SK-N-SH (cell line): ENCODE measurements at regions not wholly inside any gene's neighbourhood (a gene's known extent, or its start where the extent isn't known, plus 50 kb on each side); places are given as distances from the start of the nearest gene placed in this dataset.

Source experiments
- CTCF ChIA-PET: fragments of 300-600, 350-600 bp; formaldehyde crosslinking; extraction: SDS; loops from one replicate; lab custom pipeline; 2021; lab: Yijun Ruan, JAX
- POLR2A ChIA-PET: fragments of 350-600 bp; sonication (Branson Sonifier 250); formaldehyde crosslinking; extraction: SDS; loops from one replicate; lab custom pipeline; 2020; ENCODE audit warnings: antibody characterized with exemption, inconsistent platforms; lab: Yijun Ruan, JAX
- DNase-seq: peaks from one replicate; pipeline ENCODE4 v3.0.0; 2012
- H2AFZ ChIP-seq: fragments of 200-600 bp; sonication (generic); 2 replicates; pipeline ENCODE4 v1.8.1; 2016; ENCODE audit warnings: antibody characterized with exemption, mild to moderate bottlenecking, low read depth
- H3F3A ChIP-seq: fragments of 200-600 bp; sonication (generic); replicated peaks from 2 replicates; pipeline ENCODE3; 2016; ENCODE audit warnings: antibody characterized with exemption, mild to moderate bottlenecking; ENCODE audit not compliant: insufficient read depth
- H3K27ac ChIP-seq, 2 experiments: fragments of 200-500 bp in 1 of 2; fragments of 200-600 bp in 1 of 2; sonication (Bioruptor generic) in 1 of 2; sonication (generic), shearing (Covaris generic) in 1 of 2; 2 replicates each; pipeline versions ENCODE4 v1.5.1 to v1.6.1; 2014 to 2016; ENCODE audit warnings: low read depth in 2 of 2, inconsistent platforms in 1 of 2, low read length in 1 of 2, mild to moderate bottlenecking in 1 of 2, mixed read lengths in 1 of 2
- H3K27me3 ChIP-seq: fragments of 200-600 bp; sonication (generic), shearing (Covaris generic); 2 replicates; pipeline ENCODE4 v1.6.1; 2016; ENCODE audit warnings: mixed run types; ENCODE audit not compliant: insufficient read depth
- H3K36me3 ChIP-seq, 2 experiments: fragments of 200-500 bp in 1 of 2; fragments of 200-600 bp in 1 of 2; sonication (Bioruptor generic) in 1 of 2; sonication (generic) in 1 of 2; replicated peaks in 1 of 2; 2 replicates each; pipeline versions ENCODE3 to v1.5.1; 2014 to 2016; ENCODE audit warnings: low read length in 1 of 2, mild to moderate bottlenecking in 1 of 2; ENCODE audit not compliant: insufficient read depth in 2 of 2, control insufficient read depth in 1 of 2
- H3K4me1 ChIP-seq, 2 experiments: fragments of 200-500 bp in 1 of 2; fragments of 200-600 bp in 1 of 2; sonication (Bioruptor generic) in 1 of 2; sonication (generic), shearing (Covaris generic) in 1 of 2; 2 replicates each; pipeline versions ENCODE4 v1.5.1 to v1.6.1; 2014 to 2016; ENCODE audit warnings: low read depth in 1 of 2, low read length in 1 of 2, mixed run types in 1 of 2; ENCODE audit not compliant: insufficient read depth in 2 of 2, control insufficient read depth in 1 of 2
- H3K4me2 ChIP-seq: fragments of 200-600 bp; sonication (generic), shearing (Covaris generic); 2 replicates; pipeline ENCODE4 v1.6.1; 2017; ENCODE audit warnings: mixed run types
- H3K4me3 ChIP-seq, 2 experiments: fragments of 200-500 bp in 1 of 2; fragments of 200-600 bp in 1 of 2; sonication (Bioruptor generic) in 1 of 2; sonication (generic), shearing (Covaris generic) in 1 of 2; 2 replicates each; pipeline versions ENCODE4 v1.5.1 to v1.8.1; 2014 to 2016; ENCODE audit warnings: low read depth in 2 of 2, inconsistent platforms in 1 of 2, low read length in 1 of 2, mild to moderate bottlenecking in 1 of 2, mixed read lengths in 1 of 2, moderate library complexity in 1 of 2
- H3K79me2 ChIP-seq: fragments of 200-600 bp; sonication (generic); 2 replicates; pipeline ENCODE4 v1.8.1; 2017; ENCODE audit warnings: mild to moderate bottlenecking; ENCODE audit not compliant: insufficient read depth
- H3K9ac ChIP-seq: fragments of 200-600 bp; sonication (generic); 2 replicates; pipeline ENCODE4 v1.6.1; 2017; ENCODE audit warnings: mixed run types
- H3K9me2 ChIP-seq: fragments of 200-600 bp; sonication (generic); 2 replicates; pipeline ENCODE4 v1.6.1; 2017; ENCODE audit warnings: mixed run types
- H3K9me3 ChIP-seq: fragments of 200-600 bp; sonication (generic); 2 replicates; pipeline ENCODE4 v1.6.1; 2017; ENCODE audit warnings: mixed run types, mild to moderate bottlenecking, moderate library complexity
- H4K20me1 ChIP-seq: fragments of 200-600 bp; sonication (generic); 2 replicates; pipeline ENCODE4 v1.6.1; 2017; ENCODE audit warnings: mild to moderate bottlenecking, mixed run types; ENCODE audit not compliant: insufficient read depth
- ELF1 ChIP-seq: IDR thresholded peaks from 2 replicates; pipeline ENCODE4 v1.4.0; 2012
- FOSL2 ChIP-seq: IDR thresholded peaks from 2 replicates; pipeline ENCODE4 v1.4.0; 2012; ENCODE audit warnings: low read depth, mild to moderate bottlenecking, moderate library complexity, borderline replicate concordance
- GABPA ChIP-seq: IDR thresholded peaks from 2 replicates; pipeline ENCODE4 v1.4.0; 2012; ENCODE audit warnings: low read depth, mild to moderate bottlenecking
- GATA2 ChIP-seq: sonication (generic); formaldehyde crosslinking; IDR thresholded peaks from 2 replicates; pipeline ENCODE4 v1.5.0; 2020; ENCODE audit warnings: mild to moderate bottlenecking, missing genetic modification reagents
- MXI1 ChIP-seq: IDR thresholded peaks from 2 replicates; pipeline ENCODE4 v1.6.1; 2012; ENCODE audit warnings: mild to moderate bottlenecking, low read depth, low read length, improper control_type of control experiment
- NRF1 ChIP-seq: IDR thresholded peaks from 2 replicates; pipeline ENCODE4 v1.6.1; 2012; ENCODE audit warnings: low read depth, mild to moderate bottlenecking, low read length
- RXRA ChIP-seq: IDR thresholded peaks from 2 replicates; pipeline ENCODE4 v1.4.0; 2012; ENCODE audit warnings: low read depth, mild to moderate bottlenecking, borderline replicate concordance
- TAF1 ChIP-seq: IDR thresholded peaks from 2 replicates; pipeline ENCODE4 v1.6.1; 2012; ENCODE audit warnings: low read depth, mild to moderate bottlenecking, low read length, moderate library complexity, borderline replicate concordance
- WGBS: methylation state at CpG from one replicate; pipeline ENCODE4 v1.1.6; 2017; ENCODE audit warnings: low lambda C conversion rate; 5-methylcytosine and 5-hydroxymethylcytosine counted together
- TF ChIP-seq, protein P1 (sequence below): IDR thresholded peaks from 2 replicates; pipeline ENCODE4 v1.4.0; 2012; ENCODE audit warnings: low read depth, borderline replicate concordance
- TF ChIP-seq, protein P2 (sequence below): fragments of 150-350 bp; IDR thresholded peaks from 2 replicates; pipeline ENCODE4 v1.6.1; 2017; ENCODE audit warnings: antibody characterized with exemption, low read length, low read depth, borderline replicate concordance
- TF ChIP-seq, protein P3 (sequence below): fragments of 150-350 bp; IDR thresholded peaks from 2 replicates; pipeline ENCODE4 v1.6.1; 2016; ENCODE audit warnings: mild to moderate bottlenecking, low read depth, low read length
- TF ChIP-seq, protein P4 (sequence below): IDR thresholded peaks from 2 replicates; pipeline ENCODE4 v1.4.0; 2012; ENCODE audit warnings: low read depth
- TF ChIP-seq, protein P5 (sequence below): fragments of 200-600 bp; sonication (generic); IDR thresholded peaks from 2 replicates; pipeline ENCODE4 v1.6.1; 2017; ENCODE audit warnings: antibody characterized with exemption, mild to moderate bottlenecking, moderate library complexity

DNA sequence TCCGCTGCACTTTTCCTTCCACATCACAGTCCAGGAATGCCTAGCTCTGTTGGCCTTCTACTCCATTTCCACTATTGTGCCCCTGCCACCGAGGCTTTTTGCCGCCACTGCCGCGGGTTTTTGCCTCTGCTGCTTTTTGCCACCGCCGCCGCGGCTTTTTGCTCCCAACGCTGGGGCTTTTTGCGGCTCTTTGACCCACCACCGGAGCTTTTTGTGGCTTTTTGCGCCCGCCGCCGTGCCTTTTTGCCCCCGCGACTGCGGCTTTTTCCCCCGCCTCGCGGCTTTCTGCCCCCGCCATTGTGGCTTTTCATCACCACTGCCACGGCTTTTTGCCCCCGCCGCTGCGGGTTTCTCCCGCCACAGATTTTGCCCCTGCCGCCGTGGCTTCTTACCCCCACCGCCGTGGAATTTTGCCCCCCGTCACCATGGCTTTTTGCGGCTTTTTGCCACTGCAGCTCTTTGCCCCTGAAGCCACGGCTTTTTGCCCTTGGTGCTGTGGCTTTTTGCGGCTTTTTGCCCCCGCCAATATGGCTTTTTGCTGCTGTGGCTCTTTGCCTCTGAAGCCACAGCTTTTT, 2798.7 kb upstream of the TEKT4 start:
- Histone ChIP-seq H4K20me1 (no peaks in the 10 kb centered on the region), H3K4me1 (no peaks in the 10 kb centered on the region), H3K4me3 (no peak overlapping the region), H3K9me2 (no peaks in the 10 kb centered on the region), H3F3A (no peaks in the 10 kb centered on the region), H2AFZ (no peak overlapping the region), H3K9me3 (no peaks in the 10 kb centered on the region), H3K79me2 (no peaks in the 10 kb centered on the region), H3K9ac (no peak overlapping the region), H3K4me2 (no peak overlapping the region), H3K27ac (no peak overlapping the region), H3K36me3 (no peaks in the 10 kb centered on the region), H3K27me3 (no peaks in the 10 kb centered on the region; the same call in 1 of the 2 replicates)
- WGBS = 64% methylated on average over 37 of the region's 37 CpGs
- no peak for DNase-seq
- no peak for TF ChIP-seq NRF1
- TF ChIP-seq GATA2 = no peak
- TF ChIP-seq, protein P1, sequence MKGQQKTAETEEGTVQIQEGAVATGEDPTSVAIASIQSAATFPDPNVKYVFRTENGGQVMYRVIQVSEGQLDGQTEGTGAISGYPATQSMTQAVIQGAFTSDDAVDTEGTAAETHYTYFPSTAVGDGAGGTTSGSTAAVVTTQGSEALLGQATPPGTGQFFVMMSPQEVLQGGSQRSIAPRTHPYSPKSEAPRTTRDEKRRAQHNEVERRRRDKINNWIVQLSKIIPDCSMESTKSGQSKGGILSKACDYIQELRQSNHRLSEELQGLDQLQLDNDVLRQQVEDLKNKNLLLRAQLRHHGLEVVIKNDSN = no peak
- no peak for TF ChIP-seq RXRA
- TF ChIP-seq MXI1 = no peak
- no peak for TF ChIP-seq ELF1
- TF ChIP-seq, protein P2, sequence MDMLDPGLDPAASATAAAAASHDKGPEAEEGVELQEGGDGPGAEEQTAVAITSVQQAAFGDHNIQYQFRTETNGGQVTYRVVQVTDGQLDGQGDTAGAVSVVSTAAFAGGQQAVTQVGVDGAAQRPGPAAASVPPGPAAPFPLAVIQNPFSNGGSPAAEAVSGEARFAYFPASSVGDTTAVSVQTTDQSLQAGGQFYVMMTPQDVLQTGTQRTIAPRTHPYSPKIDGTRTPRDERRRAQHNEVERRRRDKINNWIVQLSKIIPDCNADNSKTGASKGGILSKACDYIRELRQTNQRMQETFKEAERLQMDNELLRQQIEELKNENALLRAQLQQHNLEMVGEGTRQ = no peak
- TF ChIP-seq, protein P3, sequence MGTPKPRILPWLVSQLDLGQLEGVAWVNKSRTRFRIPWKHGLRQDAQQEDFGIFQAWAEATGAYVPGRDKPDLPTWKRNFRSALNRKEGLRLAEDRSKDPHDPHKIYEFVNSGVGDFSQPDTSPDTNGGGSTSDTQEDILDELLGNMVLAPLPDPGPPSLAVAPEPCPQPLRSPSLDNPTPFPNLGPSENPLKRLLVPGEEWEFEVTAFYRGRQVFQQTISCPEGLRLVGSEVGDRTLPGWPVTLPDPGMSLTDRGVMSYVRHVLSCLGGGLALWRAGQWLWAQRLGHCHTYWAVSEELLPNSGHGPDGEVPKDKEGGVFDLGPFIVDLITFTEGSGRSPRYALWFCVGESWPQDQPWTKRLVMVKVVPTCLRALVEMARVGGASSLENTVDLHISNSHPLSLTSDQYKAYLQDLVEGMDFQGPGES = no peak
- TF ChIP-seq, protein P4, sequence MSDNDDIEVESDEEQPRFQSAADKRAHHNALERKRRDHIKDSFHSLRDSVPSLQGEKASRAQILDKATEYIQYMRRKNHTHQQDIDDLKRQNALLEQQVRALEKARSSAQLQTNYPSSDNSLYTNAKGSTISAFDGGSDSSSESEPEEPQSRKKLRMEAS = no peak
- no peak for TF ChIP-seq FOSL2
- TF ChIP-seq TAF1 = no peak
- no peak for TF ChIP-seq GABPA
- TF ChIP-seq, protein P5, sequence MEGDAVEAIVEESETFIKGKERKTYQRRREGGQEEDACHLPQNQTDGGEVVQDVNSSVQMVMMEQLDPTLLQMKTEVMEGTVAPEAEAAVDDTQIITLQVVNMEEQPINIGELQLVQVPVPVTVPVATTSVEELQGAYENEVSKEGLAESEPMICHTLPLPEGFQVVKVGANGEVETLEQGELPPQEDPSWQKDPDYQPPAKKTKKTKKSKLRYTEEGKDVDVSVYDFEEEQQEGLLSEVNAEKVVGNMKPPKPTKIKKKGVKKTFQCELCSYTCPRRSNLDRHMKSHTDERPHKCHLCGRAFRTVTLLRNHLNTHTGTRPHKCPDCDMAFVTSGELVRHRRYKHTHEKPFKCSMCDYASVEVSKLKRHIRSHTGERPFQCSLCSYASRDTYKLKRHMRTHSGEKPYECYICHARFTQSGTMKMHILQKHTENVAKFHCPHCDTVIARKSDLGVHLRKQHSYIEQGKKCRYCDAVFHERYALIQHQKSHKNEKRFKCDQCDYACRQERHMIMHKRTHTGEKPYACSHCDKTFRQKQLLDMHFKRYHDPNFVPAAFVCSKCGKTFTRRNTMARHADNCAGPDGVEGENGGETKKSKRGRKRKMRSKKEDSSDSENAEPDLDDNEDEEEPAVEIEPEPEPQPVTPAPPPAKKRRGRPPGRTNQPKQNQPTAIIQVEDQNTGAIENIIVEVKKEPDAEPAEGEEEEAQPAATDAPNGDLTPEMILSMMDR = no peak
- POLR2A ChIA-PET = no interaction called here
- CTCF ChIA-PET = no interaction called here
